Right cardiac atrium (tissue), 5 donors: ENCODE measurements at regions not wholly inside any gene's neighbourhood (a gene's known extent, or its start where the extent isn't known, plus 50 kb on each side); places are given as distances from the start of the nearest gene placed in this dataset.

Source experiments
- ATAC-seq, 2 donors: fragments of 200-7000 bp; cut with Tn5 transposase; one replicate each; pipeline versions ENCODE4 v1.8.0 to v1.9.1; 2020; ENCODE audit warnings: moderate library complexity in 2 of 2, mild to moderate bottlenecking in 1 of 2
- DNase-seq, 3 donors: peaks; one replicate each; pipeline ENCODE4 v3.0.0-alpha.2; 2020
- H3K27ac ChIP-seq: one replicate; pipeline ENCODE4 v1.5.1; 2013; ENCODE audit warnings: mild to moderate bottlenecking, low read length, control low read depth, moderate library complexity
- H3K27me3 ChIP-seq: one replicate; pipeline ENCODE4 v1.6.1; 2013; ENCODE audit not compliant: control insufficient read depth, insufficient read depth
- H3K4me1 ChIP-seq: one replicate; pipeline ENCODE4 v1.6.1; 2013; ENCODE audit warnings: low read length; ENCODE audit not compliant: control insufficient read depth, insufficient read depth
- H3K4me3 ChIP-seq: one replicate; pipeline ENCODE4 v1.5.1; 2013; ENCODE audit warnings: low read length, control low read depth
- H3K9me3 ChIP-seq: one replicate; pipeline ENCODE4 v1.6.1; 2013; ENCODE audit warnings: low read length; ENCODE audit not compliant: control insufficient read depth
- WGBS: extraction: QIAGEN DNeasy Blood & Tissue Kit; methylation state at CpG from one replicate; pipeline ENCODE4 v1.1.7; 2013; 5-methylcytosine and 5-hydroxymethylcytosine counted together
- intact Hi-C, 4 donors: fragments of 100-400 bp; cut with DNase I; formaldehyde crosslinking; loops; one replicate each; pipeline versions ENCODE4 v1.11.0 to v1.14.0; 2022 to 2023
- donor health status: healthy with polysubstance abuse.
- donor health status: DM: no; HTN: yes; CAD: no.
- donor health status: DM: no; HTN: no; CAD: no.
- donor health status: DM: no; HTN: yes; CAD: no; lungs with severe emphysema.
- donor health status: DM: yes; HTN: yes; CAD: no.

DNA sequence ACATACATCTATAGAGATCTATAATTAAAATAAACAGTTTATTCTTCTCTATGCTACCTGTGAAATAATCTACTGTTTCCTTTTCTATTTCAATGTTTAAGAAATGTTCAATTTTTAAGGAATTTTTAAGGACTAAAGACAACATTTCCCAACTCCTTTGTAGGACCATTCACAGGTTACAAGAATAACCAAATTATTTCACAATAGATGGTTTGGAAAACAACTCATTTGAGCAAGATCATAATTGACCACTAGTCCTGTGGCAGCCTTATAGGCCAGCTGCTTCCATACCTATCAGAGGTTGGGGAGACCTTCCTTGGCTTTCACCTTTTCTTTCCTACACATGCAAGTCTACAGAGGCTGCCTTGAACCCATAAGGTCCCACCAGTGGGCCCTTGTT lies 193.7 kb downstream of the TTC39B start:
- ATAC-seq (no peak), DNase-seq (no peak)
- H3K4me1 ChIP-seq = no peaks in the 10 kb centered on the region
- intact Hi-C loops = no loop called here
- no peak overlapping the region for H3K27ac ChIP-seq
- no peaks in the 10 kb centered on the region for H3K9me3 ChIP-seq
- H3K4me3 ChIP-seq = no peak overlapping the region
- no peaks in the 10 kb centered on the region for H3K27me3 ChIP-seq

- H3K27ac ChIP-seq = no peak overlapping the region
- no peak for ATAC-seq
- H3K9me3 ChIP-seq = no peaks in the 10 kb centered on the region
- intact Hi-C loops = no loop called here
- H3K4me1 ChIP-seq = no peaks in the 10 kb centered on the region
- DNase-seq = no peak
- no peaks in the 10 kb centered on the region for H3K27me3 ChIP-seq
- no peak overlapping the region for H3K4me3 ChIP-seq
These were observed 195.9 kb downstream of the TTC39B start for GRCh38 chr9:15111071-15111470.

DNA sequence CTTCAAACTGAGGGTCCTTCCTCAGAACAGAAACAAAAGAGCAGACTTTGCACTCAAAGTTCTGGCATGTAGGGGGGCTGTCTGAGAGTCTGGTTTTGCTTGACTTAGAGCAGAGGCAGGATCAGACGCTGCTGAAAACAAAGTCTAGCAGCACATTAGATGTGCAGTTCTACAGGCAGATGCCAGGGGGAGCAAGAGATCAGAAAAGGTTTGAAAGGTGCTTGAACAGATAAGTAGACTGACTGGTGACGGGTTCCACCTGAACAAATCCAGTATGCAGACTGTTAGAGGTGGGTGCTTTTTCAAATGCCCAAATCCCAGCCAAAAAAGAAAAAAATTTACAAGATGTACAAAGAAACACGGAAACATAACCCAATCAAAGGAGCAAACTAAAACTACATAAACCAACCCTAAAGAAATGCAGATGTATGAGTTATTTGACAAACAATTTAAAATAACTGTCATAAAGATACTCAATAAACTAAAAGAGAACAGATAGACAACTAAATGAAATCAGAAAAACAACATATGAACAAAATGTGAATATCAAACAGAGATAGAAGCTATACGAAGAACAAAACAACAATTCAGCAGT lies 194.7 kb upstream of the FREM1 start:
- Histone ChIP-seq H3K4me3 (no peak overlapping the region), H3K27me3 (no peaks in the 10 kb centered on the region), H3K4me1 (no peaks in the 10 kb centered on the region), H3K27ac (no peak overlapping the region), H3K9me3 (no peaks in the 10 kb centered on the region)
- ATAC-seq = peak in 1 of 2 donors; percentile 45
- DNase-seq = no peak
- 38% methylated on average over 4 of the region's 4 CpGs for WGBS
- intact Hi-C loops = loop anchor here in 2 of 4 donors (2.0 kb wide), 1 partner anchor 30 kb away; no protein-coding TSS in a partner anchor

DNA sequence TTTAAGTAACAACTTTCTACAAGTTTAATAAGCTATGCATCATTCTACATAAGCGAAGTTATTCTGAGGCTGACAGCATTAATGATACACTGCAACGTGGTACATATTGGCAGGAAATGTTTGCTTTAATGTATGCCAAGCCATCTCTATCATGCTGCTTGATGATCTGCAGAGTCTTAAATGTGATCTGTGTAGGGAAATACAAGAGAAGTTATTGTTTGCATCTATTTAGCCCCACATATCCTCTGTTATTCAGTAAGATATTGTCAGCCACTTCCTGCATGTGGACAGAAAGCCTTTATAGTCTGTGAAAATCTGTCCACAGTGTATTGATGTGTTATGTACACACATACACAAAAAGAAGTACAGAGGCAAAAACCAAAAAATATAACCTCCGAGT lies 193.1 kb upstream of the FREM1 start:
- ATAC-seq (no peak), DNase-seq (no peak)
- H3K4me3 ChIP-seq = no peak overlapping the region
- intact Hi-C loops = no loop called here
- H3K9me3 ChIP-seq = no peaks in the 10 kb centered on the region
- H3K4me1 ChIP-seq = no peaks in the 10 kb centered on the region
- WGBS = 52% methylated on average over 3 of the region's 3 CpGs
- no peaks in the 10 kb centered on the region for H3K27me3 ChIP-seq
- H3K27ac ChIP-seq = no peak overlapping the region

DNA sequence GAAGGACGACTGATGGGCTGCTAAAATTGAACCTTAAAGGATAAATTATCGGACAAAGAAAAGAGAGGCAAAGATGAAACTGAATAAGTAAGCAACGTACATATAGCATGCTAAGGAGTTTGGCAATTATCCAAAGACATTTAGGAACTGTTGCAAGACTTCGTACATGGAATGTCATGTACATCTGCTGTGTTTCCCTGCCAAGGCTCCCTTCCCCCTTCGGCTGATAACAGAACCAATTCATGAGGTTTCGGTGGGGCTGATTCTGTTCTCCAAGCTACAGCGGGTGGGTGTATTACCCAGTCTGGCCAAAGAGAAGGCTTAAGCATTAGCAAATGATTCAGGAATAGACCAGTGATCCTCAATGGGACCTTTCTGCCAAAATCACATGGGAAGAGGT lies 190.9 kb upstream of the FREM1 start:
- intact Hi-C loops = no loop called here
- no peak overlapping the region for H3K4me3 ChIP-seq
- no peaks in the 10 kb centered on the region for H3K4me1 ChIP-seq
- ATAC-seq (no peak), DNase-seq (no peak)
- 70% methylated on average over 7 of the region's 7 CpGs for WGBS
- no peak overlapping the region for H3K27ac ChIP-seq
- H3K9me3 ChIP-seq = no peaks in the 10 kb centered on the region
- H3K27me3 ChIP-seq = no peaks in the 10 kb centered on the region

- Histone ChIP-seq H3K4me1 (no peaks in the 10 kb centered on the region), H3K9me3 (no peaks in the 10 kb centered on the region), H3K27ac (no peak overlapping the region), H3K27me3 (no peaks in the 10 kb centered on the region), H3K4me3 (no peak overlapping the region)
- no peak for ATAC-seq
- 45% methylated on average over 2 of the region's 2 CpGs for WGBS
- intact Hi-C loops = no loop called here
- DNase-seq = no peak
These were observed 190.3 kb upstream of the FREM1 start for GRCh38 chr9:15100571-15100970.

- Histone ChIP-seq H3K4me3 (no peak overlapping the region), H3K9me3 (no peaks in the 10 kb centered on the region), H3K4me1 (no peaks in the 10 kb centered on the region), H3K27me3 (no peaks in the 10 kb centered on the region), H3K27ac (no peak overlapping the region)
- ATAC-seq (no peak), DNase-seq (no peak)
- intact Hi-C loops = no loop called here
- 87% methylated on average over 2 of the region's 2 CpGs for WGBS
These were observed 186.7 kb upstream of the FREM1 start for GRCh38 chr9:15096972-15097371.

DNA sequence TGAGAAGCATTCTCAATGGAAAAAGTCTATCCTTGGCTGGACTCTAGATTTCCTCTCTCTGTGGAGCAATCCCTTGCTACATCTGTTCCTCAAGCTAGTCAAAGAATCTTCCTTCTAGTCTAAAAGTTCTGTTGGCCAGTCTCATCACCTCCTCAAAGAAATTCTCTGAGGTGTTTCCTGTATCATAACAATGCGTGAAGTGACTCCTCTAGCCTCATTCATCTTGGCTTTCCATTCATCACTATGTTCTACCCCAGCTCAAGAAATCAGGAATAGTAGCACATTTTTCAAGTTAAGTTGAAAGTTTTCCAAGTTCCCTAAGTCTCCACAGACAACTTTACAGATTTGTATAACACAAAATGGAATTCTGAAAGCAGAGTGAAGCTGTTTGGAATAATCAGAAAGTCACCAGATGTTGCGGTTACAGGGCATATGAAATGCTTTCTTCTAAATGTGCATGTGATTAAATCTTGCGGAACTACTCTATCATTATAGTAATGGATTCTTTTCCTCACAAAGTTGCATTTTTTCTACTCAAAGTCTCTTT lies 176.6 kb upstream of the FREM1 start:
- intact Hi-C loops = no loop called here

DNA sequence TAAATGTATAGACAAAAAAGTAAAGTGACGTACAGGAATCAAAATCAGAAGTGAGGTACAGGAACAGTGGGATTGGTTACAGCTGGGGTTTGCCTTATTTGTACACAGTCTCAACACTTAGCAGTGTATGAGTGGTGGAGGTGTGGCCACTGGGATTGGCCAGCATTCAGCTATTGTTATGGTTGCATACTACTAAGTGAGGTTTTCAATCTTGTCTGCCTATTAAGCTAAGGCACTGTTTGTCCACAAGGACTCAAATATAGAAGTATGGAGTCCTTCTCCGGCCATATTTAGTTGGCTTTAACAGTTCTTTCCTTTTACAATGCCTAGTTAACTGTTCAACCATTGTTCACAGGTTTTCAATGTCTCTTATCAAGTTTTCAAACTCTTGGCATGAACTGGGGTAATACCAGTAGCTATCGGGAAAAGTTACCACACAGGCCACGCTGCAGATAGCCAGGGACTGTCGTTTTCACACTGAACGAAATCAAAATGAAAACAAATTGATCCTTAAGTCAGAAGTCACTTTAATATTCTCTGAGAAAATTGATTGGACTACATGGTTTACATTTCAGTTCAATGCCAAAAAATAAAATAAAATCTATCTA lies 176.0 kb upstream of the FREM1 start:
- WGBS = 64% methylated on average over 6 of the region's 6 CpGs
- Histone ChIP-seq H3K9me3 (no peaks in the 10 kb centered on the region), H3K27me3 (no peaks in the 10 kb centered on the region), H3K4me1 (no peaks in the 10 kb centered on the region), H3K4me3 (no peak overlapping the region), H3K27ac (no peak overlapping the region)
- DNase-seq = peak in 1 of 3 donors; percentile 13
- peak in 1 of 2 donors; percentile 67 for ATAC-seq
- intact Hi-C loops = no loop called here

More for the DNA sequence above, 176.6 kb upstream of the FREM1 start:
- WGBS = 72% methylated on average over 3 of the region's 3 CpGs
- Histone ChIP-seq H3K4me1 (no peaks in the 10 kb centered on the region), H3K4me3 (no peak overlapping the region), H3K9me3 (no peaks in the 10 kb centered on the region), H3K27ac (no peak overlapping the region), H3K27me3 (no peaks in the 10 kb centered on the region)
- DNase-seq = no peak
- no peak for ATAC-seq

GRCh38 chr9:15081021-15081753 lies 171.0 kb upstream of the FREM1 start:
- intact Hi-C loops = no loop called here
- Histone ChIP-seq H3K9me3 (no peaks in the 10 kb centered on the region), H3K4me1 (no peaks in the 10 kb centered on the region), H3K27me3 (no peaks in the 10 kb centered on the region), H3K27ac (no peak overlapping the region), H3K4me3 (no peak overlapping the region)
- DNase-seq (no peak), ATAC-seq (no peak)
- WGBS = 82% methylated on average over 4 of the region's 4 CpGs

DNA sequence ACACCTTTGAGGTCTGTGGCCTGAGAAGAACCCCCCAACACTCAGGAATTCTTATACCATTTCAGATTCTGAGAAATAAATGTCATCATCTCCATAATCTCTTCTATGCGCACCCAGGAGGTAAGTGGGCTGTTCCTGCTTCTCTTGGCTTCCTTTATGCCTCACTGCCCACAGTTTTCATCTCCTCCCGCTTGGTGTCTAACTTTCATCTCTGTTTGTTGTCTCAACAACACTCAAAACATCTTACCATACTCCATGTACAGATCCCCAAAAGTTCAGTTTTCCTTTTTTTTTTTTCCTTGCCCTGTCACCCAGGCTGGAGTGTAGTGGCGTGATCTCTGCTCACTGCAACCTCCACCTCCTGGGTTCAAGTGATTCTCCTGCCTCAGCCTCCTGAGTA lies 170.2 kb upstream of the FREM1 start:
- DNase-seq (no peak), ATAC-seq (no peak)
- Histone ChIP-seq H3K4me3 (no peak overlapping the region), H3K9me3 (no peaks in the 10 kb centered on the region), H3K27ac (no peak overlapping the region), H3K4me1 (no peaks in the 10 kb centered on the region), H3K27me3 (no peaks in the 10 kb centered on the region)
- 59% methylated on average over 3 of the region's 3 CpGs for WGBS
- intact Hi-C loops = no loop called here
